ENCODE measurements at regions not wholly inside any gene's neighbourhood (a gene's known extent, or its start where the extent isn't known, plus 50 kb on each side); places are given as distances from the start of the nearest gene placed in this dataset.

GRCh38 chr13:109968876-109969577, 182.6 kb upstream of the IRS2 start:
- H3K27me3 ChIP-seq (ENCODE audit: control insufficient read depth in 3 of 3, insufficient read depth in 3 of 3, low read length in 2 of 3) = no peaks in the 10 kb centered on the region
- H3K36me3 ChIP-seq (ENCODE audit: control insufficient read depth in 4 of 4, insufficient read depth in 4 of 4, low read length in 4 of 4) = no peaks in the 10 kb centered on the region
- ATAC-seq (ENCODE audit: insufficient read depth, low FRiP score) (peak; percentile 48), DNase-seq (peak; percentile 21 to 72 (median 31))
- H3K4me3 ChIP-seq = no peak overlapping the region
- 70 to 76% methylated on average over 12 of the region's 12 CpGs for WGBS, 2 donors
- H3K27ac ChIP-seq (ENCODE audit: low read depth in 1 of 2, low read length in 1 of 2) = no peak overlapping the region
- H3K9me3 ChIP-seq (ENCODE audit: control insufficient read depth in 4 of 4, insufficient read depth in 3 of 4, low read length in 3 of 4) = peaks cover 0 to 6% (median 2%) of the 10 kb centered on the region in 4 donors
- H3K9ac ChIP-seq (ENCODE audit: insufficient read depth in 1 of 2, low read length in 2 of 2) = no peak overlapping the region
- no peak for TF ChIP-seq CTCF (IDR thresholded peaks at IDR 0.05; ENCODE audit: control extremely low read depth, extremely low read depth)
- no peaks in the 10 kb centered on the region for H3K4me1 ChIP-seq (ENCODE audit: control insufficient read depth in 5 of 5, insufficient read depth in 5 of 5, low read length in 5 of 5)

GRCh38 chr13:109963960-109964563, 177.7 kb upstream of the IRS2 start:
- 50 to 63% methylated on average over 13 of the region's 13 CpGs for WGBS, 2 donors
- no peak for TF ChIP-seq CTCF (IDR thresholded peaks at IDR 0.05; ENCODE audit: control extremely low read depth, extremely low read depth)

GRCh38 chr13:109963384-109963783, 177.0 kb upstream of the IRS2 start:
- H3K27ac ChIP-seq (ENCODE audit: low read depth in 1 of 2, low read length in 1 of 2) = no peak overlapping the region
- no peaks in the 10 kb centered on the region for H3K9me3 ChIP-seq (ENCODE audit: control insufficient read depth in 4 of 4, insufficient read depth in 3 of 4, low read length in 3 of 4)
- H3K4me1 ChIP-seq (ENCODE audit: control insufficient read depth in 5 of 5, insufficient read depth in 5 of 5, low read length in 5 of 5) = no peaks in the 10 kb centered on the region
- TF ChIP-seq CTCF (IDR thresholded peaks at IDR 0.05; ENCODE audit: control extremely low read depth, extremely low read depth) = no peak
- ATAC-seq (ENCODE audit: insufficient read depth, low FRiP score) = no peak
- no peak overlapping the region for H3K9ac ChIP-seq (ENCODE audit: insufficient read depth in 1 of 2, low read length in 2 of 2)
- no peak overlapping the region for H3K4me3 ChIP-seq
- no peaks in the 10 kb centered on the region for H3K27me3 ChIP-seq (ENCODE audit: control insufficient read depth in 3 of 3, insufficient read depth in 3 of 3, low read length in 2 of 3)
- H3K36me3 ChIP-seq (ENCODE audit: control insufficient read depth in 4 of 4, insufficient read depth in 4 of 4, low read length in 4 of 4) = no peaks in the 10 kb centered on the region
- no peak for DNase-seq
- WGBS, 2 donors = 89 to 91% methylated on average over 7 of the region's 7 CpGs

More at GRCh38 chr13:109963960-109964563, 177.7 kb upstream of the IRS2 start:
- DNase-seq (no peak), ATAC-seq (ENCODE audit: insufficient read depth, low FRiP score) (no peak)
- Histone ChIP-seq H3K9ac (ENCODE audit: insufficient read depth in 1 of 2, low read length in 2 of 2) (no peak overlapping the region), H3K9me3 (ENCODE audit: control insufficient read depth in 4 of 4, insufficient read depth in 3 of 4, low read length in 3 of 4) (no peaks in the 10 kb centered on the region), H3K4me3 (no peak overlapping the region), H3K27ac (ENCODE audit: low read depth in 1 of 2, low read length in 1 of 2) (no peak overlapping the region), H3K27me3 (ENCODE audit: control insufficient read depth in 3 of 3, insufficient read depth in 3 of 3, low read length in 2 of 3) (no peaks in the 10 kb centered on the region), H3K4me1 (ENCODE audit: control insufficient read depth in 5 of 5, insufficient read depth in 5 of 5, low read length in 5 of 5) (no peaks in the 10 kb centered on the region), H3K36me3 (ENCODE audit: control insufficient read depth in 4 of 4, insufficient read depth in 4 of 4, low read length in 4 of 4) (no peaks in the 10 kb centered on the region)
